HUES6 (cell line): ENCODE measurements at regions not wholly inside any gene's neighbourhood (a gene's known extent, or its start where the extent isn't known, plus 50 kb on each side); places are given as distances from the start of the nearest gene placed in this dataset.
A peak's percentile ranks its signal among the peaks of the same experiment; 100 is the strongest.

Experiments
- H3K27ac ChIP-seq: 2 replicates; pipeline ENCODE4 v1.7.0; 2013; ENCODE audit warnings: low read depth, mild to moderate bottlenecking, low read length, inconsistent platforms
- H3K27me3 ChIP-seq: 2 replicates; pipeline ENCODE4 v1.6.1; 2013; ENCODE audit warnings: low read length; ENCODE audit not compliant: control insufficient read depth, insufficient read depth
- H3K36me3 ChIP-seq: 2 replicates; pipeline ENCODE4 v1.6.1; 2013; ENCODE audit warnings: low read length; ENCODE audit not compliant: control insufficient read depth, insufficient read depth
- H3K4me1 ChIP-seq: 2 replicates; pipeline ENCODE4 v1.6.1; 2013; ENCODE audit warnings: low read length; ENCODE audit not compliant: control insufficient read depth, insufficient read depth
- H3K4me3 ChIP-seq: 2 replicates; pipeline ENCODE4 v1.5.1; 2013; ENCODE audit warnings: low read depth, low read length
- H3K9ac ChIP-seq: one replicate; pipeline ENCODE4 v1.6.1; 2013; ENCODE audit warnings: mild to moderate bottlenecking, low read length
- H3K9me3 ChIP-seq: 2 replicates; pipeline ENCODE4 v1.6.1; 2013; ENCODE audit warnings: low read depth, low read length; ENCODE audit not compliant: control insufficient read depth, insufficient read depth

- no peak overlapping the region for H3K4me3 ChIP-seq
- no peaks in the 10 kb centered on the region for H3K4me1 ChIP-seq
- H3K36me3 ChIP-seq: no peaks in the 10 kb centered on the region
- no peak overlapping the region for H3K9ac ChIP-seq
- no peaks in the 10 kb centered on the region for H3K9me3 ChIP-seq
- H3K27me3 ChIP-seq: no peaks in the 10 kb centered on the region
- no peak overlapping the region for H3K27ac ChIP-seq
These were observed 320.7 kb downstream of the RNF144B start for GRCh38 chr6:18707714-18708439.

GRCh38 chr6:18712595-18712994 lies 325.4 kb downstream of the RNF144B start:
- Histone ChIP-seq H3K36me3 (no peaks in the 10 kb centered on the region), H3K4me3 (no peak overlapping the region), H3K9ac (no peak overlapping the region), H3K27ac (no peak overlapping the region), H3K4me1 (no peaks in the 10 kb centered on the region), H3K9me3 (no peaks in the 10 kb centered on the region), H3K27me3 (no peaks in the 10 kb centered on the region)

GRCh38 chr6:18720075-18720474 lies 332.9 kb downstream of the RNF144B start:
- Histone ChIP-seq H3K4me3 (no peak overlapping the region), H3K27ac (no peak overlapping the region), H3K9me3 (no peaks in the 10 kb centered on the region), H3K27me3 (no peaks in the 10 kb centered on the region), H3K9ac (no peak overlapping the region), H3K4me1 (peaks cover 3% of the 10 kb centered on the region; the same call in 1 of the 2 replicates), H3K36me3 (no peaks in the 10 kb centered on the region)

GRCh38 chr6:18724056-18724455 lies 336.9 kb downstream of the RNF144B start:
- Histone ChIP-seq H3K4me1 (peaks cover 3% of the 10 kb centered on the region; the same call in 1 of the 2 replicates), H3K36me3 (no peaks in the 10 kb centered on the region), H3K4me3 (no peak overlapping the region), H3K9me3 (no peaks in the 10 kb centered on the region), H3K27ac (no peak overlapping the region), H3K27me3 (no peaks in the 10 kb centered on the region), H3K9ac (no peak overlapping the region)

- H3K36me3 ChIP-seq: no peaks in the 10 kb centered on the region
- no peaks in the 10 kb centered on the region for H3K9me3 ChIP-seq
- no peaks in the 10 kb centered on the region for H3K27me3 ChIP-seq
- no peak overlapping the region for H3K27ac ChIP-seq
- no peak overlapping the region for H3K9ac ChIP-seq
- no peaks in the 10 kb centered on the region for H3K4me1 ChIP-seq
- H3K4me3 ChIP-seq: no peak overlapping the region
These were observed 338.3 kb downstream of the RNF144B start for GRCh38 chr6:18725449-18725848.

GRCh38 chr6:18733921-18734550 lies 346.9 kb downstream of the RNF144B start:
- no peak overlapping the region for H3K4me3 ChIP-seq
- no peaks in the 10 kb centered on the region for H3K4me1 ChIP-seq
- H3K9me3 ChIP-seq: no peaks in the 10 kb centered on the region
- H3K27me3 ChIP-seq: no peaks in the 10 kb centered on the region
- H3K27ac ChIP-seq: no peak overlapping the region
- H3K9ac ChIP-seq: no peak overlapping the region
- no peaks in the 10 kb centered on the region for H3K36me3 ChIP-seq

- no peaks in the 10 kb centered on the region for H3K36me3 ChIP-seq
- H3K4me3 ChIP-seq: no peak overlapping the region
- no peak overlapping the region for H3K9ac ChIP-seq
- H3K27me3 ChIP-seq: no peaks in the 10 kb centered on the region
- no peaks in the 10 kb centered on the region for H3K9me3 ChIP-seq
- H3K4me1 ChIP-seq: no peaks in the 10 kb centered on the region
- no peak overlapping the region for H3K27ac ChIP-seq
These were observed 354.6 kb downstream of the RNF144B start for GRCh38 chr6:18741741-18742140.

- Histone ChIP-seq H3K9me3 (no peaks in the 10 kb centered on the region), H3K4me1 (no peaks in the 10 kb centered on the region), H3K27ac (no peak overlapping the region), H3K27me3 (no peaks in the 10 kb centered on the region), H3K4me3 (no peak overlapping the region), H3K36me3 (no peaks in the 10 kb centered on the region), H3K9ac (no peak overlapping the region)
These were observed 355.3 kb downstream of the RNF144B start for GRCh38 chr6:18742406-18742805.

GRCh38 chr6:18746727-18747126 lies 359.6 kb downstream of the RNF144B start:
- no peaks in the 10 kb centered on the region for H3K36me3 ChIP-seq
- H3K4me1 ChIP-seq: peaks cover 7% of the 10 kb centered on the region
- no peak overlapping the region for H3K27ac ChIP-seq
- H3K9me3 ChIP-seq: no peaks in the 10 kb centered on the region
- H3K27me3 ChIP-seq: no peaks in the 10 kb centered on the region
- no peak overlapping the region for H3K9ac ChIP-seq
- H3K4me3 ChIP-seq: no peak overlapping the region

GRCh38 chr6:18748314-18748713 lies 361.2 kb downstream of the RNF144B start:
- H3K9ac ChIP-seq: no peak overlapping the region
- no peaks in the 10 kb centered on the region for H3K36me3 ChIP-seq
- no peaks in the 10 kb centered on the region for H3K9me3 ChIP-seq
- peaks cover 23% of the 10 kb centered on the region for H3K4me1 ChIP-seq
- H3K27ac ChIP-seq: no peak overlapping the region
- no peak overlapping the region for H3K4me3 ChIP-seq
- H3K27me3 ChIP-seq: no peaks in the 10 kb centered on the region

GRCh38 chr6:18752278-18753068 lies 365.3 kb downstream of the RNF144B start:
- H3K9me3 ChIP-seq: no peaks in the 10 kb centered on the region
- peak overlapping the region; percentile 78 for H3K27ac ChIP-seq
- no peaks in the 10 kb centered on the region for H3K27me3 ChIP-seq
- no peaks in the 10 kb centered on the region for H3K36me3 ChIP-seq
- H3K9ac ChIP-seq: peak overlapping the region; percentile 33
- H3K4me1 ChIP-seq: peaks cover 30% of the 10 kb centered on the region
- 0 out of 2 replicates have a peak overlapping the region, but pooled peaks have one; percentile 8 for H3K4me3 ChIP-seq
